K562 (cell line): ENCODE measurements at regions not wholly inside any gene's neighbourhood (a gene's known extent, or its start where the extent isn't known, plus 50 kb on each side); places are given as distances from the start of the nearest gene placed in this dataset.

Source experiments
- ATAC-seq: fragments of 200-7000 bp; cut with Tn5 transposase; 3 replicates; pipeline ENCODE4 v1.9.1; 2020; ENCODE audit warnings: moderate library complexity
- BruUV-seq: library from RNA; stranded (reverse); fragments of 400-500 nt; replicated peaks from 2 replicates; lab custom pipeline; 2021; lab: Mats Ljungman, UMichigan
- CTCF ChIA-PET: fragments of 300-600 bp; formaldehyde crosslinking; extraction: SDS; loops from one replicate; lab custom pipeline; 2021; ENCODE audit warnings: low intra/inter-chr PET ratio; lab: Yijun Ruan, JAX
- POLR2A ChIA-PET: fragments of 300-600, 350-650 bp; sonication (Branson Sonifier 250); formaldehyde crosslinking; extraction: SDS; loops from one replicate; lab custom pipeline; 2021; ENCODE audit warnings: antibody characterized with exemption, inconsistent platforms; lab: Yijun Ruan, JAX
- DNase-seq, 4 experiments: peaks; one replicate each; pipeline versions ENCODE4 v3.0.0 to v3.0.0-alpha.2; 2011 to 2018; ENCODE audit warnings: low spot score in 3 of 4, mixed read lengths in 3 of 4; ENCODE audit errors: extremely low read depth in 1 of 4
- FAIRE-seq: peaks from 2 replicates; lab custom pipeline; 2011; peaks lifted over from hg19 to GRCh38; lab: Jason Lieb, UNC
- H2AFZ ChIP-seq: 2 replicates; pipeline ENCODE4 v1.6.0; 2011; ENCODE audit warnings: low read depth, low read length, control low read depth, inconsistent platforms
- H3K27ac ChIP-seq: fragments of 200-600 bp; 3 replicates; pipeline ENCODE4 v1.8.0; 2011; ENCODE audit warnings: low read depth, mild to moderate bottlenecking, control low read depth, inconsistent platforms, low read length, moderate library complexity, mixed read lengths; ENCODE audit errors: extremely low read depth
- H3K27me3 ChIP-seq, 2 experiments: fragments of 300-600 bp in 1 of 2; 2 replicates in 1 of 2; 3 replicates in 1 of 2; pipeline versions ENCODE4 v1.6.0 to v1.8.0; 2011; ENCODE audit warnings: inconsistent platforms in 2 of 2, low read length in 2 of 2, mild to moderate bottlenecking in 1 of 2, mixed read lengths in 1 of 2, moderate library complexity in 1 of 2; ENCODE audit not compliant: control insufficient read depth in 2 of 2, insufficient read depth in 2 of 2
- H3K36me3 ChIP-seq: fragments of 300-600 bp; 3 replicates; pipeline ENCODE4 v1.8.0; 2011; ENCODE audit warnings: mild to moderate bottlenecking, low read length, inconsistent platforms; ENCODE audit not compliant: control insufficient read depth, insufficient read depth
- H3K4me1 ChIP-seq, 2 experiments: fragments of 200-600 bp in 1 of 2; replicated peaks in 1 of 2; 2 replicates in 1 of 2; 3 replicates in 1 of 2; pipeline versions ENCODE4 v1.5.1 to v1.8.0; 2011; ENCODE audit warnings: inconsistent platforms in 2 of 2, low read length in 2 of 2, mild to moderate bottlenecking in 1 of 2, mixed read lengths in 1 of 2, moderate library complexity in 1 of 2; ENCODE audit not compliant: control insufficient read depth in 2 of 2, insufficient read depth in 2 of 2
- H3K4me2 ChIP-seq: 2 replicates; pipeline ENCODE4 v1.6.1; 2011; ENCODE audit warnings: low read length, control low read depth, inconsistent platforms, mixed read lengths; ENCODE audit not compliant: insufficient read depth
- H3K4me3 ChIP-seq: fragments of 200-600 bp; sonication (generic), shearing (Covaris generic); 2 replicates; pipeline ENCODE4 v1.5.1; 2016; ENCODE audit warnings: control low read depth, inconsistent platforms
- H3K79me2 ChIP-seq: fragments of 200-600 bp; 3 replicates; pipeline ENCODE4 v1.8.0; 2011; ENCODE audit warnings: low read length, inconsistent platforms; ENCODE audit not compliant: control insufficient read depth, insufficient read depth
- H3K9ac ChIP-seq, 2 experiments: 2 replicates each; pipeline versions ENCODE4 v1.6.0 to v1.6.1; 2011; ENCODE audit warnings: low read depth in 2 of 2, low read length in 2 of 2, control low read depth in 1 of 2, inconsistent platforms in 1 of 2, mild to moderate bottlenecking in 1 of 2, mixed read lengths in 1 of 2; ENCODE audit not compliant: insufficient read depth in 1 of 2
- H3K9me1 ChIP-seq: one replicate; pipeline ENCODE4 v1.6.0; 2011; ENCODE audit warnings: inconsistent platforms, mild to moderate bottlenecking, low read length, moderate library complexity; ENCODE audit not compliant: control insufficient read depth, insufficient read depth
- H3K9me3 ChIP-seq: replicated peaks from 2 replicates; pipeline ENCODE4 v1.5.1; 2011; ENCODE audit warnings: low read depth, low read length, inconsistent platforms; ENCODE audit not compliant: control insufficient read depth, insufficient read depth
- H4K20me1 ChIP-seq: replicated peaks from 2 replicates; pipeline ENCODE4 v1.6.1; 2011; ENCODE audit warnings: low read length, inconsistent platforms, mixed read lengths; ENCODE audit not compliant: control insufficient read depth, insufficient read depth
- CEBPG ChIP-seq, 3 experiments: fragments of 200-800 bp in 1 of 3; sonication (Bioruptor generic) in 1 of 3; sonication (generic) in 1 of 3; formaldehyde crosslinking in 1 of 3; IDR thresholded peaks in 2 of 3; conservative IDR thresholded peaks in 1 of 3; 2 replicates each; pipeline versions ENCODE4 v1.6.1 to v1.8.0; 2016 to 2022; ENCODE audit warnings: missing compliant biosample characterization in 2 of 3, missing genetic modification characterization in 2 of 3, mild to moderate bottlenecking in 1 of 3, missing genetic modification reagents in 1 of 3
- DEAF1 ChIP-seq: fragments of 450-650 bp; formaldehyde crosslinking; IDR thresholded peaks from 2 replicates; pipeline ENCODE4 v1.4.0; 2020; ENCODE audit warnings: mild to moderate bottlenecking, moderate library complexity
- FOXJ2 ChIP-seq: fragments of 200-800 bp; sonication (Bioruptor generic); IDR thresholded peaks from 2 replicates; pipeline ENCODE4 v1.6.1; 2016; ENCODE audit warnings: missing genetic modification characterization, missing compliant biosample characterization
- RAD21 ChIP-seq, 2 experiments: fragments of 250-450 bp in 1 of 2; fragments of 450-650 bp in 1 of 2; sonication (Bioruptor Pico) in 1 of 2; formaldehyde crosslinking in 1 of 2; IDR thresholded peaks in 1 of 2; conservative IDR thresholded peaks in 1 of 2; 2 replicates each; pipeline versions ENCODE4 v1.4.0 to v1.8.0; 2020 to 2022; ENCODE audit warnings: mild to moderate bottlenecking in 2 of 2, moderate library complexity in 1 of 2
- REST ChIP-seq, 2 experiments: fragments of 450-650 bp; formaldehyde crosslinking in 1 of 2; IDR thresholded peaks; 2 replicates each; pipeline versions ENCODE4 v1.4.0 to v1.6.1; 2014 to 2020; ENCODE audit warnings: mild to moderate bottlenecking in 2 of 2, borderline replicate concordance in 1 of 2, low read depth in 1 of 2
- WGBS: fragments of 100-300 bp; shearing (Covaris generic); methylation state at CpG from one replicate; pipeline ENCODE4 v1.1.6; 2016; ENCODE audit warnings: low coverage, mixed read lengths; ENCODE audit not compliant: insufficient coverage; ENCODE audit errors: missing lambda C conversion rate; 5-methylcytosine and 5-hydroxymethylcytosine counted together
- in situ Hi-C: fragments of 300-500 bp; cut with MboI; formaldehyde crosslinking; loops from 4 replicates; pipeline ENCODE4 v1.15.0; 2018; ENCODE audit warnings: inconsistent platforms, mixed read lengths
- intact Hi-C: fragments of 100-400 bp; cut with micrococcal nuclease; formaldehyde crosslinking; loops from 2 replicates; pipeline ENCODE4 v1.14.2; 2022
- TF ChIP-seq, protein P1 (sequence below), 3 experiments: fragments of 200-800 bp in 1 of 3; sonication (Bioruptor generic) in 1 of 3; sonication (generic) in 1 of 3; formaldehyde crosslinking in 1 of 3; IDR thresholded peaks; 2 replicates each; pipeline versions ENCODE4 v1.6.1 to v1.8.0; 2016 to 2022; ENCODE audit warnings: mild to moderate bottlenecking in 2 of 3, missing compliant biosample characterization in 2 of 3, missing genetic modification characterization in 2 of 3, missing genetic modification reagents in 1 of 3

DNA sequence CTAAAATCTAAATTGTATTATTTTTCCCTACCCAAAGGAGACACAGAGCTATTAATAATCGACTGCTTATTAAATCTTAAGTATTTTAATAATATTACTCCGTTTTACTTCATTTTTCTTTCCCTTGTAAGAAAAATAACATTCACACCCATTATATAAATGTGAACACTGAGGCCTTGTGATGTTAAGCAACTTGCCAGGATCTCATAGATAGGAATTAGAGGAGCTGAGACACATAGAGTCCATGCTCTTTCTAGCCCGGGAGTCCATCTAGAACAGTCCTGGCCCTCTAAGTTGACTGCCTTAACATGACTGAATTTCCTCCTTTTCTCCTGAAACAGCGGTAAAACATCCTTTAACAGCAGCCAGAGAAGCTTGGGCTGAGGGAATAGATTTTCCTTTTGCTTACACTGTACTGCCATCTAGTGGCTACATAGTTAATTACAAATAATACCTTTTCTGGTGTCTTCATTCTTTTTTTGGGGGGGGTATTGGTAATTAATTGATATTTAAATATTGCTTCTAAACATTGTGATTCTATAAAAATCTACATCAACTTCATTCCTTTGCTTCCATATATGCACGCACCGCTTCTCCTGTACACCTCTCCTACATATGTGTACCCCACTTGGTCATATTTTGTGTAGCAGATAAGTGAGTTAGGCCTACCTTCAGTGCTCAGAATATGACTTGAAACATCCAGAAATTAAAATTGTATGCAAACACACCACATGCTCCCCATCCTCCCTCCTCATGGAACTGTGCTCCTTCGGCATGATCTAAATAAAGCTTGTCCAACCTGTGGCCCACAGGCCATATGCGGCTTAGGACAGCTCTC is 125.8 kb upstream of the HNMT start:
- POLR2A ChIA-PET = interaction anchor here (0.6 kb wide), 1 partner anchor 922 kb away, joined by 4 read pairs; no protein-coding TSS in a partner anchor
- H3K4me1 ChIP-seq = no peaks in the 10 kb centered on the region
- H3K9ac ChIP-seq = no peak overlapping the region
- H3K9me3 ChIP-seq = no peaks in the 10 kb centered on the region
- ATAC-seq (peak; percentile 80), FAIRE-seq (peak; percentile 77), DNase-seq (peak; percentile 42 to 68 (median 62))
- no peak overlapping the region for H2AFZ ChIP-seq
- no peak overlapping the region for H3K4me2 ChIP-seq
- H3K27me3 ChIP-seq = no peaks in the 10 kb centered on the region
- H3K9me1 ChIP-seq = no peaks in the 10 kb centered on the region
- no TSS peak for BruUV-seq
- CTCF ChIA-PET = interaction anchor here (1.2 to 1.7 kb wide), 2 partner anchors 1415 to 1922 kb away, joined by 4 to 5 read pairs; no protein-coding TSS in a partner anchor
- WGBS = 10% methylated on average over 8 of the region's 8 CpGs
- in situ Hi-C loops = loop anchor here (25.0 kb wide), 1 partner anchor 1426 kb away; no protein-coding TSS in a partner anchor
- H3K27ac ChIP-seq = no peak overlapping the region
- H3K4me3 ChIP-seq = no peak overlapping the region
- intact Hi-C loops = loop anchor here (2.0 to 5.0 kb wide), 3 partner anchors 906 to 1926 kb away; no protein-coding TSS in a partner anchor
- no peaks in the 10 kb centered on the region for H3K79me2 ChIP-seq
- no peaks in the 10 kb centered on the region for H4K20me1 ChIP-seq
- H3K36me3 ChIP-seq = no peaks in the 10 kb centered on the region
- no peak for TF ChIP-seq CEBPG (CRISPR knock-in tag; IDR thresholded peaks at IDR 0.05)
- TF ChIP-seq CEBPG (tag; conservative IDR thresholded peaks at IDR 0.05 in 1 of 2, IDR thresholded peaks at IDR 0.05 in 1 of 2) = 0 out of 4 replicates have a peak, but pooled peaks of 1 of the 2 experiments have one; percentile 17
- TF ChIP-seq DEAF1 (CRISPR knock-in tag) = peak; percentile 80
- peak; percentile 60; the same call in 1 of the 2 replicates for TF ChIP-seq REST (IDR thresholded peaks at IDR 0.05; ENCODE audit: borderline replicate concordance)
- TF ChIP-seq REST (CRISPR knock-in tag; IDR thresholded peaks at IDR 0.05; ENCODE audit: low read depth) = no peak
- no peak for TF ChIP-seq FOXJ2 (tag)
- TF ChIP-seq, protein P1, sequence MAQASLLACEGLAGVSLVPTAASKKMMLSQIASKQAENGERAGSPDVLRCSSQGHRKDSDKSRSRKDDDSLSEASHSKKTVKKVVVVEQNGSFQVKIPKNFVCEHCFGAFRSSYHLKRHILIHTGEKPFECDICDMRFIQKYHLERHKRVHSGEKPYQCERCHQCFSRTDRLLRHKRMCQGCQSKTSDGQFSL (CRISPR knock-in tag; IDR thresholded peaks at IDR 0.05) = no peak
- TF ChIP-seq, protein P1 (tag; IDR thresholded peaks at IDR 0.05) = peak in 1 of 2 experiments; percentile 67; a peak in 1 of 4 replicates
- peak; percentile 85 to 91 for TF ChIP-seq RAD21 (CRISPR knock-in tag; conservative IDR thresholded peaks at IDR 0.05 in 1 of 2, IDR thresholded peaks at IDR 0.05 in 1 of 2)
